ENCODE measurements at regions not wholly inside any gene's neighbourhood (a gene's known extent, or its start where the extent isn't known, plus 50 kb on each side); places are given as distances from the start of the nearest gene placed in this dataset.

GRCh38 chr3:153925841-153926514 lies 195.2 kb upstream of the ARHGEF26 start:
- TF ChIP-seq CBX2 (IDR thresholded peaks at IDR 0.05; ENCODE audit: borderline replicate concordance, low read depth): no peak
- no peak for TF ChIP-seq POLR2AphosphoS2 (conservative IDR thresholded peaks at IDR 0.05; ENCODE audit: low read length)
- TF ChIP-seq EHF (CRISPR knock-in tag; IDR thresholded peaks at IDR 0.05): no peak
- TF ChIP-seq CEBPB (IDR thresholded peaks at IDR 0.05): no peak
- no peak for TF ChIP-seq ATOH8 (CRISPR knock-in tag; IDR thresholded peaks at IDR 0.05; ENCODE audit: low read depth)
- TF ChIP-seq MAZ (IDR thresholded peaks at IDR 0.05; ENCODE audit: borderline replicate concordance, low read depth, low read length): no peak
- TF ChIP-seq RAD21 (conservative IDR thresholded peaks at IDR 0.05 in 1 of 2, IDR thresholded peaks at IDR 0.05 in 1 of 2): no peak
- no peak for TF ChIP-seq RARB (CRISPR knock-in tag; IDR thresholded peaks at IDR 0.05)
- ATAC-seq: no peak
- FAIRE-seq: no peak
- Histone ChIP-seq H3K4me2 (no peak overlapping the region), H3K4me3 (no peak overlapping the region), H3K27ac (no peak overlapping the region), H3K9me3 (no peaks in the 10 kb centered on the region), H3K4me1 (no peaks in the 10 kb centered on the region)
- no peak for DNase-seq (ENCODE audit: low read depth in 1 of 2, low spot score in 1 of 2)
- POLR2A ChIA-PET: no interaction called here
- CTCF ChIA-PET: no interaction called here
- 77% methylated on average over 2 of the region's 2 CpGs for WGBS (ENCODE audit: missing lambda C conversion rate)

- Histone ChIP-seq H3K4me2 (peak overlapping the region; percentile 37; the same call in 1 of the 3 replicates), H3K27ac (no peak overlapping the region), H3K9me3 (no peaks in the 10 kb centered on the region), H3K4me3 (no peak overlapping the region), H3K4me1 (no peaks in the 10 kb centered on the region)
- WGBS (ENCODE audit: missing lambda C conversion rate): 20% methylated on average over 5 of the region's 5 CpGs
- ChIA-PET POLR2A (no interaction called here), CTCF (interaction anchor here (1.0 kb wide), 1 partner anchor 332 kb away, joined by 3 read pairs; no protein-coding TSS in a partner anchor)
- peak; percentile 84 for FAIRE-seq
- TF ChIP-seq EHF (CRISPR knock-in tag; IDR thresholded peaks at IDR 0.05) (no peak), SMC3 (IDR thresholded peaks at IDR 0.05) (peak; percentile 46), FOSL2 (IDR thresholded peaks at IDR 0.05) (no peak), FOSL2 (CRISPR knock-in tag; IDR thresholded peaks at IDR 0.05) (peak; percentile 9; the same call in 1 of the 2 replicates), CBX8 (IDR thresholded peaks at IDR 0.05) (no peak), RAD21 (conservative IDR thresholded peaks at IDR 0.05 in 1 of 2, IDR thresholded peaks at IDR 0.05 in 1 of 2) (peak; percentile 42 to 52; a peak in 4 of 5 replicates), TP53 (CRISPR knock-in tag; IDR thresholded peaks at IDR 0.05) (no peak), HEYL (CRISPR knock-in tag; IDR thresholded peaks at IDR 0.05) (no peak), TFCP2L1 (CRISPR knock-in tag; IDR thresholded peaks at IDR 0.05) (no peak), RNF2 (IDR thresholded peaks at IDR 0.05; ENCODE audit: borderline replicate concordance, low read depth) (no peak), JUNB (IDR thresholded peaks at IDR 0.05) (no peak), EHMT2 (IDR thresholded peaks at IDR 0.05; ENCODE audit: low read depth) (no peak), JUN (IDR thresholded peaks at IDR 0.05) (no peak), CEBPB (IDR thresholded peaks at IDR 0.05) (no peak), HMGXB4 (CRISPR knock-in tag; IDR thresholded peaks at IDR 0.05; ENCODE audit: borderline replicate concordance) (no peak), CBX2 (IDR thresholded peaks at IDR 0.05; ENCODE audit: borderline replicate concordance, low read depth) (no peak), NPAS2 (CRISPR knock-in tag; IDR thresholded peaks at IDR 0.05; ENCODE audit: borderline replicate concordance) (no peak), HDAC2 (IDR thresholded peaks at IDR 0.05) (no peak), EP300 (IDR thresholded peaks at IDR 0.05) (no peak)
- TF ChIP-seq, protein P1, sequence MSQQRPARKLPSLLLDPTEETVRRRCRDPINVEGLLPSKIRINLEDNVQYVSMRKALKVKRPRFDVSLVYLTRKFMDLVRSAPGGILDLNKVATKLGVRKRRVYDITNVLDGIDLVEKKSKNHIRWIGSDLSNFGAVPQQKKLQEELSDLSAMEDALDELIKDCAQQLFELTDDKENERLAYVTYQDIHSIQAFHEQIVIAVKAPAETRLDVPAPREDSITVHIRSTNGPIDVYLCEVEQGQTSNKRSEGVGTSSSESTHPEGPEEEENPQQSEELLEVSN (IDR thresholded peaks at IDR 0.05; ENCODE audit: borderline replicate concordance, low read depth): no peak
- TF ChIP-seq, protein P2, sequence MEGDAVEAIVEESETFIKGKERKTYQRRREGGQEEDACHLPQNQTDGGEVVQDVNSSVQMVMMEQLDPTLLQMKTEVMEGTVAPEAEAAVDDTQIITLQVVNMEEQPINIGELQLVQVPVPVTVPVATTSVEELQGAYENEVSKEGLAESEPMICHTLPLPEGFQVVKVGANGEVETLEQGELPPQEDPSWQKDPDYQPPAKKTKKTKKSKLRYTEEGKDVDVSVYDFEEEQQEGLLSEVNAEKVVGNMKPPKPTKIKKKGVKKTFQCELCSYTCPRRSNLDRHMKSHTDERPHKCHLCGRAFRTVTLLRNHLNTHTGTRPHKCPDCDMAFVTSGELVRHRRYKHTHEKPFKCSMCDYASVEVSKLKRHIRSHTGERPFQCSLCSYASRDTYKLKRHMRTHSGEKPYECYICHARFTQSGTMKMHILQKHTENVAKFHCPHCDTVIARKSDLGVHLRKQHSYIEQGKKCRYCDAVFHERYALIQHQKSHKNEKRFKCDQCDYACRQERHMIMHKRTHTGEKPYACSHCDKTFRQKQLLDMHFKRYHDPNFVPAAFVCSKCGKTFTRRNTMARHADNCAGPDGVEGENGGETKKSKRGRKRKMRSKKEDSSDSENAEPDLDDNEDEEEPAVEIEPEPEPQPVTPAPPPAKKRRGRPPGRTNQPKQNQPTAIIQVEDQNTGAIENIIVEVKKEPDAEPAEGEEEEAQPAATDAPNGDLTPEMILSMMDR (IDR thresholded peaks at IDR 0.05): peak; percentile 42; the same call in 2 of the 3 replicates
- TF ChIP-seq, protein P3, sequence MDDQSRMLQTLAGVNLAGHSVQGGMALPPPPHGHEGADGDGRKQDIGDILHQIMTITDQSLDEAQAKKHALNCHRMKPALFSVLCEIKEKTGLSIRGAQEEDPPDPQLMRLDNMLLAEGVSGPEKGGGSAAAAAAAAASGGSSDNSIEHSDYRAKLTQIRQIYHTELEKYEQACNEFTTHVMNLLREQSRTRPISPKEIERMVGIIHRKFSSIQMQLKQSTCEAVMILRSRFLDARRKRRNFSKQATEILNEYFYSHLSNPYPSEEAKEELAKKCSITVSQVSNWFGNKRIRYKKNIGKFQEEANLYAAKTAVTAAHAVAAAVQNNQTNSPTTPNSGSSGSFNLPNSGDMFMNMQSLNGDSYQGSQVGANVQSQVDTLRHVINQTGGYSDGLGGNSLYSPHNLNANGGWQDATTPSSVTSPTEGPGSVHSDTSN (IDR thresholded peaks at IDR 0.05): no peak
- peak; percentile 59 to 66; a peak in 5 of 6 replicates for ATAC-seq
- peak in 1 of 2 experiments; percentile 29 for DNase-seq (ENCODE audit: low read depth in 1 of 2, low spot score in 1 of 2)
Measured at GRCh38 chr3:153927107-153927506, 194.1 kb upstream of the ARHGEF26 start.

All from A549 (cell line).